ENCODE measurements at regions not wholly inside any gene's neighbourhood (a gene's known extent, or its start where the extent isn't known, plus 50 kb on each side); places are given as distances from the start of the nearest gene placed in this dataset.

DNA sequence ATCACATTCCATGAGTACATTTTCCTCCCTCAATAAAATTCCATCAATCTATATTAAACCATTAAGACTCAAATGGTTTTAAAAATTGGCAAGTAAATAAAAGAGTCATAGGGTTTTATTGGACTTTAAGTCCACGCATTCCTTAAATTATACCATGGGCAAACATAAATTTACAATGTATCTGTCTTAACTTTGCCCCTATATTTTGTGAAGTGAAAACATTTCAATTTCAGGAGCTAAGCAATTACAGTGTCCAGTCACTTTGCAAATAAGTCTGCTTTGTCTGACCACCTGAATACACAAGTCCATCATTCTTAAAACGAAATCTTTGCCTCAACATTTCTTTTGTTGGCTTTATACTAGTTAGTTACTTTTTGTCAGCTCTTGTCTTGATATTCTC lies 197.5 kb upstream of the SEMA3D start:
- DNase-seq (ENCODE audit: low read depth in 1 of 2, low spot score in 2 of 2) (no peak), FAIRE-seq (no peak)
- no peak overlapping the region for H4K91ac ChIP-seq (replicated peaks; ENCODE audit: insufficient read length, low read length)
- no peak overlapping the region for H3K4ac ChIP-seq (replicated peaks; ENCODE audit: insufficient read length, low read depth, low read length)
- no peak overlapping the region for H2BK5ac ChIP-seq (ENCODE audit: low read depth, low read length)
- H3K9me3 ChIP-seq (ENCODE audit: insufficient read depth in 2 of 2, low read depth in 1 of 2, low read length in 1 of 2) = no peaks in the 10 kb centered on the region
- POLR2A ChIA-PET (ENCODE audit: partially characterized antibody) = no interaction called here
- no peak overlapping the region for H2AK5ac ChIP-seq (ENCODE audit: low read depth, low read length)
- no peak overlapping the region for H2BK20ac ChIP-seq (ENCODE audit: low read length)
- H3K79me1 ChIP-seq (ENCODE audit: low read depth, low read length) = no peaks in the 10 kb centered on the region
- no peak overlapping the region for H3K56ac ChIP-seq (replicated peaks; ENCODE audit: insufficient read length, low read depth, low read length)
- no peak overlapping the region for H2AFZ ChIP-seq (ENCODE audit: low read length)
- H2BK120ac ChIP-seq (replicated peaks; ENCODE audit: low read depth, low read length) = no peak overlapping the region
- no peak overlapping the region for H2BK12ac ChIP-seq (ENCODE audit: low read depth, low read length)
- no peak overlapping the region for H3K4me3 ChIP-seq (ENCODE audit: extremely low read depth in 1 of 4, insufficient read depth in 2 of 4, low read depth in 3 of 4, low read length in 4 of 4)
- WGBS, 2 experiments (ENCODE audit: extremely low coverage in 1 of 2, insufficient coverage in 1 of 2, insufficient read length in 1 of 2, insufficient replicate concordance in 2 of 2, low coverage in 1 of 2, low lambda C conversion rate in 2 of 2, missing lambda C conversion rate in 1 of 2) = 84% methylated on average over 2 of the region's 2 CpGs; no CpG with 5 or more reads in 1 of the 2 experiments
- H3K18ac ChIP-seq (ENCODE audit: extremely low read depth, low read length) = no peak overlapping the region
- no peak overlapping the region for H3K4me2 ChIP-seq (ENCODE audit: insufficient read depth in 1 of 2, low read depth in 2 of 2, low read length in 2 of 2)
- no peak overlapping the region for H3K27ac ChIP-seq (ENCODE audit: low read depth, low read length)
- no peak overlapping the region for H4K8ac ChIP-seq (ENCODE audit: extremely low read depth, insufficient read depth, low read length)
- H4K5ac ChIP-seq (ENCODE audit: insufficient read length, low read depth, low read length) = no peak overlapping the region
- H3K23me2 ChIP-seq (ENCODE audit: low read depth, low read length) = no peaks in the 10 kb centered on the region
- no peaks in the 10 kb centered on the region for H3K27me3 ChIP-seq (replicated peaks in 1 of 4; ENCODE audit: control insufficient read depth in 3 of 4, extremely low read depth in 1 of 4, insufficient read depth in 3 of 4, low read length in 3 of 4)
- H3K9ac ChIP-seq (replicated peaks in 1 of 4; ENCODE audit: extremely low read depth in 1 of 4, low read depth in 3 of 4, low read length in 3 of 4) = no peak overlapping the region
- CTCF ChIA-PET (ENCODE audit: partially characterized antibody) = interaction anchor here (0.6 to 1.4 kb wide), 2 partner anchors 12 to 46 kb away, joined by 3 read pairs; no protein-coding TSS in a partner anchor
- H3K14ac ChIP-seq (ENCODE audit: insufficient read length) = no peak overlapping the region
- no peaks in the 10 kb centered on the region for H4K20me1 ChIP-seq (replicated peaks in 1 of 2; ENCODE audit: control insufficient read depth in 1 of 2, insufficient read depth in 2 of 2, low read length in 2 of 2)
- H3K36me3 ChIP-seq (ENCODE audit: control insufficient read depth in 2 of 4, insufficient read depth in 4 of 4, low read length in 3 of 4) = no peaks in the 10 kb centered on the region
- H3K79me2 ChIP-seq (ENCODE audit: control insufficient read depth in 1 of 2, insufficient read depth in 2 of 2, low read length in 2 of 2) = no peaks in the 10 kb centered on the region
- no peak overlapping the region for H2BK15ac ChIP-seq (ENCODE audit: low read length)
- H3K4me1 ChIP-seq (replicated peaks in 1 of 4; ENCODE audit: control insufficient read depth in 3 of 4, insufficient read depth in 4 of 4, low read length in 3 of 4) = no peaks in the 10 kb centered on the region
- H3K23ac ChIP-seq (ENCODE audit: insufficient read length) = no peak overlapping the region
- TF ChIP-seq MAFK (IDR thresholded peaks at IDR 0.05; ENCODE audit: low read depth, low read length) (no peak), TBP (IDR thresholded peaks at IDR 0.05; ENCODE audit: low read depth, low read length) (no peak), RAD21 (IDR thresholded peaks at IDR 0.05 in 1 of 2, conservative IDR thresholded peaks at IDR 0.05 in 1 of 2; ENCODE audit: low read depth in 2 of 2, low read length in 2 of 2) (no peak), SIX5 (IDR thresholded peaks at IDR 0.05; ENCODE audit: low read depth, low read length) (no peak), POLR2AphosphoS5 (IDR thresholded peaks at IDR 0.05; ENCODE audit: low read depth, low read length) (no peak), SP2 (IDR thresholded peaks at IDR 0.05; ENCODE audit: low read length) (no peak), GTF2F1 (IDR thresholded peaks at IDR 0.05; ENCODE audit: borderline replicate concordance, low read depth, low read length) (no peak), CEBPB (IDR thresholded peaks at IDR 0.05; ENCODE audit: low read depth, low read length) (no peak), BRCA1 (IDR thresholded peaks at IDR 0.05; ENCODE audit: low read depth, low read length) (no peak), NRF1 (IDR thresholded peaks at IDR 0.05; ENCODE audit: low read depth, low read length) (no peak), KDM5A (IDR thresholded peaks at IDR 0.05; ENCODE audit: low read length) (no peak), ZNF274 (IDR thresholded peaks at IDR 0.05; ENCODE audit: borderline replicate concordance, extremely low read depth, low read length) (no peak)
- TF ChIP-seq, protein P1, sequence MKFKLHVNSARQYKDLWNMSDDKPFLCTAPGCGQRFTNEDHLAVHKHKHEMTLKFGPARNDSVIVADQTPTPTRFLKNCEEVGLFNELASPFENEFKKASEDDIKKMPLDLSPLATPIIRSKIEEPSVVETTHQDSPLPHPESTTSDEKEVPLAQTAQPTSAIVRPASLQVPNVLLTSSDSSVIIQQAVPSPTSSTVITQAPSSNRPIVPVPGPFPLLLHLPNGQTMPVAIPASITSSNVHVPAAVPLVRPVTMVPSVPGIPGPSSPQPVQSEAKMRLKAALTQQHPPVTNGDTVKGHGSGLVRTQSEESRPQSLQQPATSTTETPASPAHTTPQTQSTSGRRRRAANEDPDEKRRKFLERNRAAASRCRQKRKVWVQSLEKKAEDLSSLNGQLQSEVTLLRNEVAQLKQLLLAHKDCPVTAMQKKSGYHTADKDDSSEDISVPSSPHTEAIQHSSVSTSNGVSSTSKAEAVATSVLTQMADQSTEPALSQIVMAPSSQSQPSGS (IDR thresholded peaks at IDR 0.05; ENCODE audit: low read length) = no peak
- TF ChIP-seq, protein P2, sequence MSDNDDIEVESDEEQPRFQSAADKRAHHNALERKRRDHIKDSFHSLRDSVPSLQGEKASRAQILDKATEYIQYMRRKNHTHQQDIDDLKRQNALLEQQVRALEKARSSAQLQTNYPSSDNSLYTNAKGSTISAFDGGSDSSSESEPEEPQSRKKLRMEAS (IDR thresholded peaks at IDR 0.05) = no peak

All from H1 (cell line).